ENCODE measurements at regions not wholly inside any gene's neighbourhood (a gene's known extent, or its start where the extent isn't known, plus 50 kb on each side); places are given as distances from the start of the nearest gene placed in this dataset.

- Mint-ChIP-seq H3K36me3 (ENCODE audit: low read depth) (no peaks in the 10 kb centered on the region), H3K27ac (no peak overlapping the region), H3K4me3 (no peak overlapping the region), H3K9me3 (peaks cover 4% of the 10 kb centered on the region), H3K4me1 (peaks cover 29% of the 10 kb centered on the region), H3K27me3 (ENCODE audit: insufficient read depth) (no peaks in the 10 kb centered on the region)
- no peak for DNase-seq
- Histone ChIP-seq H3K27ac (ENCODE audit: low read depth, low read length) (no peak overlapping the region), H3K36me3 (ENCODE audit: control insufficient read depth, insufficient read depth, low read length) (no peaks in the 10 kb centered on the region), H3K4me1 (ENCODE audit: control insufficient read depth, insufficient read depth, low read length) (peaks cover 2% of the 10 kb centered on the region), H3K9ac (ENCODE audit: extremely low read depth, low read length, poor library complexity, severe bottlenecking) (no peak overlapping the region), H3K9me3 (ENCODE audit: control insufficient read depth, low read length) (no peaks in the 10 kb centered on the region), H3K27me3 (ENCODE audit: control insufficient read depth, insufficient read depth, low read length, poor library complexity, severe bottlenecking) (no peaks in the 10 kb centered on the region), H3K4me3 (ENCODE audit: low read length) (no peak overlapping the region)
- 89% methylated on average over 6 of the region's 6 CpGs for WGBS, 2 experiments (ENCODE audit: insufficient coverage in 1 of 2, insufficient read length in 1 of 2)
- TF ChIP-seq CTCF (conservative IDR thresholded peaks at IDR 0.05), result no peak
Observed at GRCh38 chr18:75654386-75654785, 226.9 kb upstream of the SMIM21 start.

- no peak overlapping the region for H3K4me3 ChIP-seq (ENCODE audit: low read length)
- no peak overlapping the region for H3K27ac ChIP-seq (ENCODE audit: low read depth, low read length)
- Mint-ChIP-seq H3K4me3 (no peak overlapping the region), H3K36me3 (ENCODE audit: low read depth) (no peaks in the 10 kb centered on the region), H3K27me3 (ENCODE audit: insufficient read depth) (no peaks in the 10 kb centered on the region), H3K9me3 (no peaks in the 10 kb centered on the region), H3K27ac (no peak overlapping the region), H3K4me1 (peaks cover 29% of the 10 kb centered on the region)
- no peak for DNase-seq
- no peaks in the 10 kb centered on the region for H3K36me3 ChIP-seq (ENCODE audit: control insufficient read depth, insufficient read depth, low read length)
- no peaks in the 10 kb centered on the region for H3K9me3 ChIP-seq (ENCODE audit: control insufficient read depth, low read length)
- H3K27me3 ChIP-seq (ENCODE audit: control insufficient read depth, insufficient read depth, low read length, poor library complexity, severe bottlenecking), result no peaks in the 10 kb centered on the region
- 84 to 85% methylated on average over 2 of the region's 2 CpGs for WGBS, 2 experiments (ENCODE audit: insufficient coverage in 1 of 2, insufficient read length in 1 of 2)
- no peak for TF ChIP-seq CTCF (conservative IDR thresholded peaks at IDR 0.05)
- H3K4me1 ChIP-seq (ENCODE audit: control insufficient read depth, insufficient read depth, low read length), result peaks cover 2% of the 10 kb centered on the region
- no peak overlapping the region for H3K9ac ChIP-seq (ENCODE audit: extremely low read depth, low read length, poor library complexity, severe bottlenecking)
Observed at GRCh38 chr18:75652528-75652927, 225.0 kb upstream of the SMIM21 start.

GRCh38 chr18:75644871-75645270 lies 217.4 kb upstream of the SMIM21 start:
- H3K9ac ChIP-seq (ENCODE audit: extremely low read depth, low read length, poor library complexity, severe bottlenecking), result no peak overlapping the region
- no peak overlapping the region for H3K4me3 Mint-ChIP-seq
- H3K27ac Mint-ChIP-seq, result no peak overlapping the region
- TF ChIP-seq CTCF (conservative IDR thresholded peaks at IDR 0.05), result no peak
- no peak overlapping the region for H3K4me3 ChIP-seq (ENCODE audit: low read length)
- DNase-seq, result no peak
- peaks cover 8% of the 10 kb centered on the region for H3K4me1 Mint-ChIP-seq
- H3K36me3 Mint-ChIP-seq (ENCODE audit: low read depth), result no peaks in the 10 kb centered on the region
- no peaks in the 10 kb centered on the region for H3K4me1 ChIP-seq (ENCODE audit: control insufficient read depth, insufficient read depth, low read length)
- no peaks in the 10 kb centered on the region for H3K27me3 ChIP-seq (ENCODE audit: control insufficient read depth, insufficient read depth, low read length, poor library complexity, severe bottlenecking)
- no peaks in the 10 kb centered on the region for H3K9me3 ChIP-seq (ENCODE audit: control insufficient read depth, low read length)
- peaks cover 2% of the 10 kb centered on the region for H3K9me3 Mint-ChIP-seq
- 95 to 97% methylated on average over 6 of the region's 6 CpGs for WGBS, 2 experiments (ENCODE audit: insufficient coverage in 1 of 2, insufficient read length in 1 of 2)
- peaks cover 8% of the 10 kb centered on the region for H3K27me3 Mint-ChIP-seq (ENCODE audit: insufficient read depth)
- H3K27ac ChIP-seq (ENCODE audit: low read depth, low read length), result no peak overlapping the region
- no peaks in the 10 kb centered on the region for H3K36me3 ChIP-seq (ENCODE audit: control insufficient read depth, insufficient read depth, low read length)

Data from endodermal cell (in vitro differentiated cells).